Uterus (tissue), 3 donors: ENCODE measurements at regions not wholly inside any gene's neighbourhood (a gene's known extent, or its start where the extent isn't known, plus 50 kb on each side); places are given as distances from the start of the nearest gene placed in this dataset.

Source experiments
- DNase-seq, 2 donors: peaks; one replicate each; pipeline ENCODE4 v3.0.0-alpha.2; 2019 to 2020
- H3K27ac ChIP-seq, 2 donors: fragments of 200-600 bp; sonication (generic); 1 replicate in 1 of 2; 2 replicates in 1 of 2; pipeline ENCODE4 v1.5.1; 2016 to 2018
- H3K27me3 ChIP-seq, 2 donors: fragments of 200-600 bp; sonication (generic); one replicate each; pipeline ENCODE4 v1.5.1; 2018 to 2019; ENCODE audit warnings: control low read depth in 1 of 2
- H3K36me3 ChIP-seq, 2 donors: fragments of 200-600 bp; sonication (generic); one replicate each; pipeline ENCODE4 v1.5.1; 2019; ENCODE audit warnings: control low read depth in 1 of 2
- H3K4me1 ChIP-seq, 2 donors: fragments of 200-600 bp; sonication (generic); one replicate each; pipeline ENCODE4 v1.5.1; 2018 to 2019; ENCODE audit warnings: control low read depth in 1 of 2
- H3K4me3 ChIP-seq, 2 donors: fragments of 200-600 bp; sonication (generic); 1 replicate in 1 of 2; 2 replicates in 1 of 2; pipeline ENCODE4 v1.5.1; 2018 to 2019; ENCODE audit warnings: mild to moderate bottlenecking in 1 of 2
- H3K9me3 ChIP-seq, 2 donors: fragments of 200-600 bp; sonication (generic); one replicate each; pipeline ENCODE4 v1.5.1; 2019; ENCODE audit warnings: control low read depth in 1 of 2
- CTCF ChIP-seq, 4 experiments: fragments of 200-600 bp in 2 of 4; fragments of 450-650 bp in 2 of 4; sonication (generic) in 2 of 4; IDR thresholded peaks; one replicate each; pipeline ENCODE4 v1.5.1; 2016 to 2019; ENCODE audit warnings: antibody characterized with exemption in 4 of 4, mild to moderate bottlenecking in 2 of 4, moderate library complexity in 1 of 4
- POLR2A ChIP-seq, 2 donors: fragments of 450-650 bp; IDR thresholded peaks; one replicate each; pipeline ENCODE4 v1.6.1; 2016; ENCODE audit warnings: antibody characterized with exemption in 2 of 2, mild to moderate bottlenecking in 1 of 2, moderate library complexity in 1 of 2
- intact Hi-C: fragments of 100-400 bp; cut with DNase I; formaldehyde crosslinking; loops from one replicate; pipeline ENCODE4 v1.15.1; 2023; ENCODE audit warnings: low total_unique reads
- donor health status: DM: yes; HTN: yes; CAD: no.

GRCh38 chr5:118679264-118679940 is 308.9 kb downstream of the DTWD2 start:
- Histone ChIP-seq H3K27me3 (no peaks in the 10 kb centered on the region), H3K4me1 (no peaks in the 10 kb centered on the region), H3K27ac (no peak overlapping the region), H3K36me3 (no peaks in the 10 kb centered on the region), H3K4me3 (no peak overlapping the region), H3K9me3 (no peaks in the 10 kb centered on the region)
- TF ChIP-seq CTCF (IDR thresholded peaks at IDR 0.05) (no peak), POLR2A (IDR thresholded peaks at IDR 0.05) (no peak)
- intact Hi-C loops, result no loop called here
- DNase-seq, result no peak

DNA sequence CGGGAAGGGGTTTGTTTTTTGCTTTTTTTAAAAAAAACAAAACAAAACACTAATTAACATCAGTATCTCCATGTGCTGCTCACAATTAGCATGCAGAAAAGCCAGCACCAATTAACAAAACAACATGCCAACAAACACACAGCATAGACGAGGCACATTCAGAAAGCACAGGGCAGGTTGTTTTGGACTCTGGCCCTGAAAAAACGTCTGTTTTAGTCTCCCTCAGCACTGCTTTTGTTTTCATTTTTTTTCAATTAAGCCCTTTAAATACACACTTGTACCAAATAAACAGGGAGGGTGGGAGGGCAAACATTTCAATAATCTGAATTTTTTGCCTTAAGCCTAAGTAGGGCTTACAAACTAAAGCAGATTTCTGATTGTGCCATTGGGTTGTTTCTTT is 309.6 kb downstream of the DTWD2 start:
- H3K4me1 ChIP-seq, result no peaks in the 10 kb centered on the region
- H3K9me3 ChIP-seq, result no peaks in the 10 kb centered on the region
- no peak overlapping the region for H3K27ac ChIP-seq
- TF ChIP-seq CTCF (IDR thresholded peaks at IDR 0.05), result no peak
- TF ChIP-seq POLR2A (IDR thresholded peaks at IDR 0.05), result no peak
- no peaks in the 10 kb centered on the region for H3K36me3 ChIP-seq
- no peak for DNase-seq
- no peak overlapping the region for H3K4me3 ChIP-seq
- no peaks in the 10 kb centered on the region for H3K27me3 ChIP-seq
- intact Hi-C loops, result no loop called here

DNA sequence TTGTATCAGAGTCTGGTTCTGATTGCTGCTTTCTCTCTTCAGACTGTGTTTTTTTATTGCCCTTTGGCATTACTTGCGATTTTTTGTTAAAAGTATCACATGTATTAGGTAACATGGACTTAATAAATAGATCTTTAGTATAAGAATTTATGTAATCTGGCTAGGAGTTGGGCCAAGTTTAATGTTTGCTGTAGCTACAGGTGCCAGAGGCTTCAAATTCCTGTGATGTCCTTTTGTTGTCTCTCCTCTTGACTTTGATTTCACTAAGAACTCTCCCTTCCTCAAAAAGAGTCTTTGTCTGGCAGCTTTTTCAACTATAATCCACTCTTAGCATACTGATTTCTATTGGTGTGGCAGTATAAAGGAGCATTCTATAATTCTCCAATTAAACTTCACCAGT is 313.1 kb downstream of the DTWD2 start:
- H3K27me3 ChIP-seq, result no peaks in the 10 kb centered on the region
- no peaks in the 10 kb centered on the region for H3K4me1 ChIP-seq
- no peak overlapping the region for H3K27ac ChIP-seq
- H3K36me3 ChIP-seq, result no peaks in the 10 kb centered on the region
- H3K9me3 ChIP-seq, result no peaks in the 10 kb centered on the region
- intact Hi-C loops, result no loop called here
- no peak for DNase-seq
- TF ChIP-seq CTCF (IDR thresholded peaks at IDR 0.05) (no peak), POLR2A (IDR thresholded peaks at IDR 0.05) (no peak)
- H3K4me3 ChIP-seq, result no peak overlapping the region

- no peak overlapping the region for H3K27ac ChIP-seq
- TF ChIP-seq CTCF (IDR thresholded peaks at IDR 0.05), result no peak
- TF ChIP-seq POLR2A (IDR thresholded peaks at IDR 0.05), result no peak
- intact Hi-C loops, result no loop called here
- H3K36me3 ChIP-seq, result no peaks in the 10 kb centered on the region
- no peaks in the 10 kb centered on the region for H3K4me1 ChIP-seq
- no peak overlapping the region for H3K4me3 ChIP-seq
- H3K27me3 ChIP-seq, result no peaks in the 10 kb centered on the region
- DNase-seq, result no peak
- no peaks in the 10 kb centered on the region for H3K9me3 ChIP-seq
Observed at GRCh38 chr5:118657576-118657975, 330.8 kb downstream of the DTWD2 start.

DNA sequence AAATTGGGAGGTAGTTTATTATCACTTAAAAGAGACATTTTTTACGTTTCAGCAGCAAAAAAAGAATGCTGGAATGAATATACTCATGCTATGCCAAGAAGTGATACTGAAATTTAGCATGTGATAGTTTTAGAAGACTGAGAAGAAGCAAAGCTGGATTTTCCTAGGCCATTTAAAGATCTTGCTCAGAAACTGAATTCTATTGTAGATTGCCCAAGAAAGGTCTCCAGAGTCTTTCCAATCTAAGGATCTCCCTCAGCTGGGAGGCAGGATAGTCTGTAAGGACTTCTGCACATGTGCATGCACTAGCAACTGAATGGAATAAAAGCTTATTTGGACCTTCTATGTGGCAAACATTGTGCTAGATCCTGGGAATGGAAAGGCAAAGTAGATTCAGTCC is 334.5 kb downstream of the DTWD2 start:
- Histone ChIP-seq H3K36me3 (no peaks in the 10 kb centered on the region), H3K27me3 (no peaks in the 10 kb centered on the region), H3K9me3 (no peaks in the 10 kb centered on the region), H3K27ac (no peak overlapping the region), H3K4me1 (no peaks in the 10 kb centered on the region), H3K4me3 (no peak overlapping the region)
- intact Hi-C loops, result no loop called here
- DNase-seq, result no peak
- TF ChIP-seq POLR2A (IDR thresholded peaks at IDR 0.05) (no peak), CTCF (IDR thresholded peaks at IDR 0.05) (no peak)
